ENCODE measurements at regions not wholly inside any gene's neighbourhood (a gene's known extent, or its start where the extent isn't known, plus 50 kb on each side); places are given as distances from the start of the nearest gene placed in this dataset.

DNA sequence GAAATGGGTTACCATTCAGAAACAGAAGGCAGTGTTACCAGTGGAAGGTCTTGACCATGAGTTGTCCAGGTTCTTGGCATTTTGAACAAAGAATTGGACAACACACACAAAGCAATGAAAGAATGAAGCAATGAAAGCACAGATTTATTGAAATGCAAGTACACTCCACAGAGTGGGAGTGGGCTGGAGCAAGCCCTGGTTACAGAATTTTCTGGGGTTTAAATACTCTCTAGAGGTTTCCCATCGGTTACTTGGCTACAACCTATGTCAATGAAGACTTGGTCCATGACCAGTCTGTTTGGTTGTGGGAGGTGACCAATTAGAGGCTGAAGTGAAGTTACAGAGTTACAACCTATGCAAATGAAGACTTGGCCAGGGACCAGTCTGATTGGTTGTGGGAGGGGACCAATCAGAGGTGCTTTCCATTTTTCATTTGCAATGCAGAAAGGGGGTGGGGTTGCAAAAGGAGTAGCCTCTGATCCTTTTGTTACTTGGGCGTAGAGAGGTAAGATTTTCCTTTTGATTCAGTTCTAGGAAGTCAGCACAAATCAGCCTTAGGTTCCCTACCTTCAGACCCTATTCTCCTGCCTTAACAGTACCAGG, 71.7 kb upstream of the SPRY4 start:
- no peaks in the 10 kb centered on the region for H3K4me1 ChIP-seq (ENCODE audit: control insufficient read depth in 1 of 2, low read depth in 2 of 2)
- no peaks in the 10 kb centered on the region for H3K27me3 ChIP-seq (replicated peaks; ENCODE audit: insufficient read depth)
- no peak overlapping the region for H3K27ac ChIP-seq
- H3K9me3 ChIP-seq: peaks cover 6% of the 10 kb centered on the region
- DNase-seq (ENCODE audit: low spot score) (no peak), ATAC-seq (ENCODE audit: insufficient number of reproducible peaks, low FRiP score, low read depth) (no peak)
- TF ChIP-seq, protein P1, sequence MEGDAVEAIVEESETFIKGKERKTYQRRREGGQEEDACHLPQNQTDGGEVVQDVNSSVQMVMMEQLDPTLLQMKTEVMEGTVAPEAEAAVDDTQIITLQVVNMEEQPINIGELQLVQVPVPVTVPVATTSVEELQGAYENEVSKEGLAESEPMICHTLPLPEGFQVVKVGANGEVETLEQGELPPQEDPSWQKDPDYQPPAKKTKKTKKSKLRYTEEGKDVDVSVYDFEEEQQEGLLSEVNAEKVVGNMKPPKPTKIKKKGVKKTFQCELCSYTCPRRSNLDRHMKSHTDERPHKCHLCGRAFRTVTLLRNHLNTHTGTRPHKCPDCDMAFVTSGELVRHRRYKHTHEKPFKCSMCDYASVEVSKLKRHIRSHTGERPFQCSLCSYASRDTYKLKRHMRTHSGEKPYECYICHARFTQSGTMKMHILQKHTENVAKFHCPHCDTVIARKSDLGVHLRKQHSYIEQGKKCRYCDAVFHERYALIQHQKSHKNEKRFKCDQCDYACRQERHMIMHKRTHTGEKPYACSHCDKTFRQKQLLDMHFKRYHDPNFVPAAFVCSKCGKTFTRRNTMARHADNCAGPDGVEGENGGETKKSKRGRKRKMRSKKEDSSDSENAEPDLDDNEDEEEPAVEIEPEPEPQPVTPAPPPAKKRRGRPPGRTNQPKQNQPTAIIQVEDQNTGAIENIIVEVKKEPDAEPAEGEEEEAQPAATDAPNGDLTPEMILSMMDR (IDR thresholded peaks at IDR 0.05): no peak
- H3K36me3 ChIP-seq: no peaks in the 10 kb centered on the region
- no peak overlapping the region for H3K4me3 ChIP-seq

DNA sequence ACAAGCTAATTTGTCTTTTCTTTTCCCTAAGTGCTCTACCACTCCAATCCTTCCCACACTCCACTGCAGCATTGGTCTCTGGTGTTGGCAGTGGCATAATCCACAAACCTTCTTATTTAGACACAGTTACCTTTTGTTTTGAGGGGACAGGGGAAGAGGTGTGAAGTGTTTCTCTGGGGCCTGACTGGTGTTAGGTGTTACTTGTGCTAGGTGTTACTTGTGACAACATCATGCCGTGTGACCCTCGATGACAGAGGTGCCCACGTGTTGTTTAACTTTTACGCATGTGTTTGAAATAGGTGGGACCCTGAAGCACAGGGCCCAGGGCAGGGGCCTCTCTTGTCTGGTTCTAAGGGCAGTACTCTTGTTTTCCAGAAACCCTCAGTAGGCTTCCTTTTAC, 70.5 kb upstream of the SPRY4 start:
- TF ChIP-seq, protein P1 (IDR thresholded peaks at IDR 0.05): no peak
- no peak for DNase-seq (ENCODE audit: low spot score)

DNA sequence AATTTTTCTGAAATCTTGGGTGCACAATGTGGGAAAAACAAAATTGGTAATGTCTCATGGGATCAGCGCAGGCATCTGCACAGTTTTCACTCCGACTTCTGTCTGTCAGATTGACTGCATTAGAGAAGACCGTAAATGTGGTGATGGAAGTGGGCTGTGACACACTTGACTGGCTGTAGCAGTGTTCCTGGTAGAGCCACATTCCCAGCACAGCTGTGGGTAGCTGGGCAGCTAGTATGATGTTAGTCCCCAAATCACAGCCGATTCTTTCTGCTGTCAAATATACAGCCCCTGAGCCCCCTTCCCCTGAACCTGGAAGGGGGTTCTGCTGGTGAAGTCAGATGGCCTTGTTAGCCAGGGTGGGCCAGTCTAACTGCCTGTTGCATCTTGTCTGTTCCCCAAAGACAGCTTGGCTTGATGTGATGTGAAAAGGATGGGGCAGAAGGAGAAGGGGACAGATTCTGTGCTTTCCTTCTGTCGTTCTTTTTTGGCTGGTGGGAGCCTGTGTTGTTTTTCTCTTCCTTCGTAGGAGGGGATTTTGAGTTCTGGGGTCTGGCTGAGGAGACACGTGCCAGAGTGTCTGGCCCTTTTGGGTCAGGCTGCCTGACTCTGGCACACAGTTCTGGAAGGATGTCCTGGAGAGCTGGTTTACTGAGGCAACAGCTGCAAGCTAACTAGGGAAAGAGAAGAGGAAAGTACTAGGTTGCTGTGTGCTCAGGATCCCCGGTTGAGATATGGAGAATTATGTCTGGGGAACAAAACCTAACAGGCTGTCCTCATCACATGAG, 66.4 kb upstream of the SPRY4 start:
- Histone ChIP-seq H3K9me3 (peaks cover 3% of the 10 kb centered on the region), H3K36me3 (no peaks in the 10 kb centered on the region), H3K4me3 (no peak overlapping the region), H3K27me3 (replicated peaks; ENCODE audit: insufficient read depth) (no peaks in the 10 kb centered on the region), H3K27ac (no peak overlapping the region), H3K4me1 (ENCODE audit: control insufficient read depth in 1 of 2, low read depth in 2 of 2) (peaks cover 5 to 11% of the 10 kb centered on the region in 2 donors)
- no peak for DNase-seq (ENCODE audit: low spot score)
- ATAC-seq (ENCODE audit: insufficient number of reproducible peaks, low FRiP score, low read depth): no peak
- TF ChIP-seq, protein P1 (IDR thresholded peaks at IDR 0.05): no peak

More for the DNA sequence above, 70.5 kb upstream of the SPRY4 start:
- H3K4me1 ChIP-seq (ENCODE audit: control insufficient read depth in 1 of 2, low read depth in 2 of 2): peaks cover 0 to 2% of the 10 kb centered on the region in 2 donors
- no peaks in the 10 kb centered on the region for H3K27me3 ChIP-seq (replicated peaks; ENCODE audit: insufficient read depth)
- H3K9me3 ChIP-seq: peaks cover 6% of the 10 kb centered on the region
- ATAC-seq (ENCODE audit: insufficient number of reproducible peaks, low FRiP score, low read depth): no peak
- no peaks in the 10 kb centered on the region for H3K36me3 ChIP-seq
- H3K4me3 ChIP-seq: no peak overlapping the region
- no peak overlapping the region for H3K27ac ChIP-seq

DNA sequence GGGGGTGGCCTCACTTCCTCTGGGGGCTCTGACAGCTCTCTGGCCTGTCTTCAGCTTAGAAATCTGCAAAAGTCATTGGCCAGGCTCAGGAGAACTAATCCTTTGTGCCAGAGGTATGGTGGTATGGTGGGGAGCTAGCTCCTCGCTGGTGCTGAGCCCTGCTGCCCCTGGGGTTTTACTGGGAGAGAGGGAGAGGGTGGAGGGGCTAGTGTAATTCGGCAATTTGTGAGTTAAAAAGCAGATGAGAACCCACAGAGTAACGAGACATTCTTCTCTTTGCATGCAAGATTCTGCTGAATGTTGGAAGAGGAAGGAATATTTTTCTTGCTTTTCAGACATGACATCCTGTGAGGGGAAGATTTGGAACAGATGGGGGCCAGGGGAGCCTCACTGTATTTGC, 65.5 kb upstream of the SPRY4 start:
- ATAC-seq (ENCODE audit: insufficient number of reproducible peaks, low FRiP score, low read depth) (no peak), DNase-seq (ENCODE audit: low spot score) (no peak)
- TF ChIP-seq, protein P1 (IDR thresholded peaks at IDR 0.05): no peak
- H3K4me3 ChIP-seq: no peak overlapping the region
- no peak overlapping the region for H3K27ac ChIP-seq
- no peaks in the 10 kb centered on the region for H3K36me3 ChIP-seq
- no peaks in the 10 kb centered on the region for H3K9me3 ChIP-seq
- H3K27me3 ChIP-seq (replicated peaks; ENCODE audit: insufficient read depth): no peaks in the 10 kb centered on the region
- H3K4me1 ChIP-seq (ENCODE audit: control insufficient read depth in 1 of 2, low read depth in 2 of 2): peaks cover 5 to 11% of the 10 kb centered on the region in 2 donors

DNA sequence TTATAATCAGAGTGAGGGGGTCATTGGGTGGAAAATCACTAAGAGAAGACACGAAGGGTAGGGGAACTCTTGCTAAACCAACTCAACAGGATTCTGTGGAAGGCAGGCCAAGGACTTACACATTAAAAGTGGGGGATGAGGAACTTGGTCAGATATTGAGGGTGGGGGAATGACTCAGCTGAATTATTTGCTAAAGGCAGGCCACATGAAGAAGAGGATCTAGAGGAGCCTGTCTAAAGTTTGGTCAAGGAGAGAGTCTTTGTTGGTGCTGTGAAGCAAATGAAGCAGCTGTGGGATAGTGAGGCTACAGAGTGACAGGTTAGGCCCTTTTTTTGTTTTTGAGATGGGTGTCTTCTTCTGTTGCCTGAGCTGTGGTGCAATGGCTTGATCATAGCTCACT, 63.9 kb upstream of the SPRY4 start:
- no peak overlapping the region for H3K27ac ChIP-seq
- TF ChIP-seq, protein P1 (IDR thresholded peaks at IDR 0.05): no peak
- no peaks in the 10 kb centered on the region for H3K36me3 ChIP-seq
- no peak overlapping the region for H3K4me3 ChIP-seq
- H3K27me3 ChIP-seq (replicated peaks; ENCODE audit: insufficient read depth): no peaks in the 10 kb centered on the region
- ATAC-seq (ENCODE audit: insufficient number of reproducible peaks, low FRiP score, low read depth) (no peak), DNase-seq (ENCODE audit: low spot score) (no peak)
- no peaks in the 10 kb centered on the region for H3K9me3 ChIP-seq
- peaks cover 5 to 11% of the 10 kb centered on the region in 2 donors for H3K4me1 ChIP-seq (ENCODE audit: control insufficient read depth in 1 of 2, low read depth in 2 of 2)
